Sigmoid colon (tissue), 4 donors: ENCODE measurements at regions not wholly inside any gene's neighbourhood (a gene's known extent, or its start where the extent isn't known, plus 50 kb on each side); places are given as distances from the start of the nearest gene placed in this dataset.

ENCODE experiments used
- EP300 ChIP-seq, 4 donors: sonication (generic); formaldehyde crosslinking; IDR thresholded peaks; one replicate each; pipeline ENCODE4 v1.6.1; 2017; ENCODE audit warnings: antibody characterized with exemption in 4 of 4
- POLR2A ChIP-seq, 2 donors: fragments of 450-650 bp; IDR thresholded peaks; one replicate each; pipeline ENCODE4 v1.6.1; 2016; ENCODE audit warnings: antibody characterized with exemption in 2 of 2, mild to moderate bottlenecking in 2 of 2, moderate library complexity in 2 of 2
- POLR2AphosphoS5 ChIP-seq, 4 donors: sonication (generic); formaldehyde crosslinking; IDR thresholded peaks; one replicate each; pipeline ENCODE4 v1.6.1; 2017; ENCODE audit warnings: antibody characterized with exemption in 4 of 4
- TF ChIP-seq, protein P1 (sequence below), 4 experiments: fragments of 450-650 bp in 3 of 4; fragments of 200-600 bp in 1 of 4; IDR thresholded peaks; one replicate each; pipeline ENCODE4 v1.5.1; 2016 to 2019; ENCODE audit warnings: antibody characterized with exemption in 4 of 4, mild to moderate bottlenecking in 3 of 4, moderate library complexity in 2 of 4

DNA sequence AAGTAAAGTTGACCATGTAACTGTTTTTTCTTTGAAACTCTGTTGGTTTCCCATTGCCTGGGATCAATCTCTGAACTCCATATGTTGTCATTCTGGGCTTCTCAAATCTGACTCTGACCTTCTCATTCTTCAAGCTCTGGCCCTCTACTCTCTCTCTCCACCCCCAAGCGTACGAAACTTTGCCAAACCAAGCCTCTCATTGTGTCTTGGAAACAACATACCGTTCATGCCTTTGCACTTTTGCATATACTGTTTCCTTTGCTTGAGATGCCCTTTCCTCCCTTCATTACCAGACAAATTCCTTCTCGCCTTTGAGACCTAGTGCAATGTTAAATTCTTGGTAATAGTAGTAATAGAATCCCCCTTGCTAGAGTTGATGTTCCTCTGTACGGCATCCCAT is 113.7 kb downstream of the OLFM4 start:
- TF ChIP-seq, protein P1, sequence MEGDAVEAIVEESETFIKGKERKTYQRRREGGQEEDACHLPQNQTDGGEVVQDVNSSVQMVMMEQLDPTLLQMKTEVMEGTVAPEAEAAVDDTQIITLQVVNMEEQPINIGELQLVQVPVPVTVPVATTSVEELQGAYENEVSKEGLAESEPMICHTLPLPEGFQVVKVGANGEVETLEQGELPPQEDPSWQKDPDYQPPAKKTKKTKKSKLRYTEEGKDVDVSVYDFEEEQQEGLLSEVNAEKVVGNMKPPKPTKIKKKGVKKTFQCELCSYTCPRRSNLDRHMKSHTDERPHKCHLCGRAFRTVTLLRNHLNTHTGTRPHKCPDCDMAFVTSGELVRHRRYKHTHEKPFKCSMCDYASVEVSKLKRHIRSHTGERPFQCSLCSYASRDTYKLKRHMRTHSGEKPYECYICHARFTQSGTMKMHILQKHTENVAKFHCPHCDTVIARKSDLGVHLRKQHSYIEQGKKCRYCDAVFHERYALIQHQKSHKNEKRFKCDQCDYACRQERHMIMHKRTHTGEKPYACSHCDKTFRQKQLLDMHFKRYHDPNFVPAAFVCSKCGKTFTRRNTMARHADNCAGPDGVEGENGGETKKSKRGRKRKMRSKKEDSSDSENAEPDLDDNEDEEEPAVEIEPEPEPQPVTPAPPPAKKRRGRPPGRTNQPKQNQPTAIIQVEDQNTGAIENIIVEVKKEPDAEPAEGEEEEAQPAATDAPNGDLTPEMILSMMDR (IDR thresholded peaks at IDR 0.05) = no peak
- no peak for TF ChIP-seq EP300 (IDR thresholded peaks at IDR 0.05)
- TF ChIP-seq POLR2A (IDR thresholded peaks at IDR 0.05) = no peak
- no peak for TF ChIP-seq POLR2AphosphoS5 (IDR thresholded peaks at IDR 0.05)
